Renal cortical epithelial cell (primary cell): ENCODE measurements at regions not wholly inside any gene's neighbourhood (a gene's known extent, or its start where the extent isn't known, plus 50 kb on each side); places are given as distances from the start of the nearest gene placed in this dataset.
A peak's percentile ranks its signal among the peaks of the same experiment; 100 is the strongest.
"Not testable (repeated sequence)": the region's sequence is repeated elsewhere in the genome, so short reads cannot be mapped to it uniquely, and the experiment has no call there.

Source experiments
- DNase-seq: peaks from one replicate; pipeline ENCODE4 v3.0.0-alpha.2; 2011; ENCODE audit warnings: low read depth

GRCh38 chr13:78139765-78140164, 221.1 kb upstream of the EDNRB start:
- no peak for DNase-seq

DNA sequence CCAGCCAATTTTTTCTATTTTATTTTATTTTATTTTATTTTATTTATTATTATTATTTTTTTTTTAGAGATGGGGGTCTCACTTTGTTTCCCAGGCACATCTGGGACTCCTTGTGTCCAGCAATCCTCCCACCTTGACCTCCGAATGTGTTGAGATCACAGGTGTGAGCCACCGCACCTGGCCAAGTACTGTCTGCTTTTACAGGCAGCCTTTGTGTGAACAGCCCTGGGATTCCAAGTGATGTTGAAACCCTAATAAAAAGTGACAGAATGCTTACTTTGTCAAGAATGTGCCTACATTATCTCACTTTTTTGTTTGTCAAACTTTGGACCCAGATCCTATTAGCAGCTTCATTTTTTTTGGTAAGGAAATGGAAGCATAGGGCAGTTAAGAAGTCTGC, 220.1 kb upstream of the EDNRB start:
- no peak for DNase-seq

DNA sequence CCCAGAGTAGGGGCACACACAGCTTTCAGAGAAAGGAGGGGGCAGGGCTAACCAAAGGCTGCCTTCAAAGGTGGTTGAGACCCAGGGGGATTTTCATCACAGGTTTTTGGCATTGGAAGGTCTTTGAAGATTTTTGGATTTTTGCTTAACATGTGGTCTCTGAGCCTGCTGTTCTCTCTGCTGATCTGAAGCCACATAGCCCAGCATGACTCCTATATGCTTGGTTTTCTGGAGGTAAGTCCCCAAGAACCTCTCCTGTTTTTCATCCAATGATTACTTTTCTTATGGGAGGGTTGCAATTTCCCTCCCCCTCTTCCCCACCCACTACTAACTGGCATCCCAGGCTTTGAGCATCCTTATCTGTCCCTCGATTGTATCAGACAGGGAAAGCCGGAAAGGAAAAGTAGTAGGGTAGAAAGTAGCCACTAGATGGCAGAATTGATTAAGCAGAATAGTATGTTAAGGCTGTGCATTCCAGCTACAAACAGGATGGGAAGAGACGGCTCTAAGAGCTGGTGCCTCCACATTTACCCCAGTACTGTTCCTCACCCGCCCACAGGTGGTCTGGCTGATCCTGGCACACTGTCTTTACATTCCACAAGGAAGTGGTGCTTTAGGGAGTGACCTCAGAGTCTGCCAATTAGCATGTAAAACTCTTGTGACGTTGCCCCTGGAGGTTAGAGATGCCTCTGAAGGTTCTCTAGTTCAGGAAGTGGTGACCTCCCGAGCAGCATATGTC, 218.9 kb upstream of the EDNRB start:
- peak; percentile 61 for DNase-seq

GRCh38 chr13:78136966-78137365, 218.3 kb upstream of the EDNRB start:
- DNase-seq = no peak

DNA sequence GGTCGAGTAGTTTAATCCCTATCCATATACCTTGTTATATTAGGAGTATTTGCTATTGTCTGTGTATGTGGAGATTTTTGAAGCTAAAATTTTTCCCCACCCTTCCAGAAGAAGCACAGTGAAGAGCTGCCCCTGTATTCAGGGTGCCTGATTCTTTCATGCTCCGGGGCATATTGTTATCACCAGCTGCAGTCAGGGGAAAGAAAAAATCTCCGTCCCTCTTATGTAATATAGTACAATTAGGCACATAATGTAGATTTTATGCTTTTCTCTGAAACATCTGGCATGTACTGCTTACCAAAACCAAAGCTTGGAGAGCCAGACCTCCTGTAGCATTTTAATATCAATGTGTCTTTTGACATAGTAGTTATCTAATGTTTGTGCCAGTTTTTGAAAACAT, 214.9 kb upstream of the EDNRB start:
- DNase-seq = no peak

GRCh38 chr13:78131811-78132210, 213.2 kb upstream of the EDNRB start:
- no peak for DNase-seq

GRCh38 chr13:78131346-78131745, 212.7 kb upstream of the EDNRB start:
- DNase-seq = no peak

DNA sequence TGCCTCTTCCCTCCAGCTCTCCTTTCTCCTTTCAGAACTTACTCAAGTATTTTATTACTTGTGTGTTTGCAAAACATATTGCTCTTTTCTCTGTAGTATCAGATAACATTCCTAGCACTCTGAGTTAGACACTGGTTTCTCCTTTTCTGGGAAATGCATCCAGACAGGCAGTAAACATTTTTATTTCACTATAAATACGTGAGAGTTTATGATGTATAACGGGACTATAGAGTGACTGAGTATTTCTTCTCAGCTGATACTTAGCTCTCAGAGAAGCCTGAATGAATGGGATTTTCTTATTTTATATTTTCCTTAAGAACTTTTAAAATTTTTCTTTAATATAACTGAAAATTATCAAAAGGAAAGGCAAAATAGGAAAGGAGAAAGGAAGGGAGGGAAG, 211.2 kb upstream of the EDNRB start:
- no peak for DNase-seq

DNA sequence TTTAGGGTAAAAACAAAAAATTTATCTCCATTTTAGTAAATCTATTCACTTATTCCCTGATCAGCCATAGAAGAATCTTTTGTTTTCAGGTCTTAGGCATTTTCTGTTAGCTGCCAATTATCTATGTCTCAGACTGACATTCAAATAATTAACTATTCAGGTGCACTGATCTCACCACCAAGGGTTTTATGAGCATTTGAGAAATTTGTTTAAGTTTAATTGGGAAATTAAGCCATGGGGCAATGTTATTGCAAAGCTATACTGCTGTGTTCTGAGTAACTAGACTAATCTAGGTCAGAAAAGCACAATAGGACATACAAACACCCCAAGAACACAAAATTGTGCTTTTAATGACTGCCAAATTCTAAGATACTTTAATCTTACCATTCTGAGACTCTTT, 210.7 kb upstream of the EDNRB start:
- DNase-seq = no peak

DNA sequence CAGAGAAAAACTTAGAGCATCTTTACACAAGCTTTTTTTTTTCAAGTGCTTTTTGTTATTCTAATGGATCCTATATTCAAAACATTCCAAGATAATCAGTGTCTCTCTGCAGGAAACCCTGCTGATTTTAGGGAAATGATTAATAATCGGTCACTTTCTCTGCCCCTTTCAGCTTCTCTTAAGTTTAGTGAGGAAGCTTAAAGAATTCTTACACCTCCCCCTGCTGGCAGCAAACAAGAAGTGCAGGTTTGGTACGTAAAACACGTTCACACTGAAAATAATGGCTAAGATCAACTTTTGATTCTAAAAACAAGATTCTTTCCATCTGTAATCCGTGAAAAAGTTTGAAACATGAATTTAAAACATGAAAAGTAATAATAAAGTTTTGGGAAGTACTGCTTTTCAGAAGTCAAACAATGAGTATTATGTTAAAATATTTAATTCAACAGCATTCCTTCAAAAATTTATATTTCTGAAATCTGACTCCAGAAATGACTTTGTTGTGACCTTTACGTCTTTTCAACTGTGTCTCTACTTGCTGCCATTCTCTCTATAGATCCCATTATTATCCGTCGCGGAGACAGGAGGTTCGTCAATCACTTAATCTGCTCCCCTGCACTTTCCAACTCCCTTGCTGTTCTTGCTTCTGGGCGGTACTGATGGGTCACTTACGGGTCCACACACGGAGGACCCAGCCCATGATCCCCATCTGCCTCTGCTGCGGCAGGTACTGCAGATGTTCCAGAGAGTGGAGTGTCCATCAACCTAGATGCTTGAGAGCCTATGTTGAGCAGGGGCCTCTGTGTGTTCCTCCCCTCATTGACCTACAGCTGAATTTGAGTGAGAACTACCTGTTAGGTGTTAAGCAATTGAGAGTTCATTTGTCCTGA, 203.1 kb upstream of the EDNRB start:
- DNase-seq = peak; percentile 64

DNA sequence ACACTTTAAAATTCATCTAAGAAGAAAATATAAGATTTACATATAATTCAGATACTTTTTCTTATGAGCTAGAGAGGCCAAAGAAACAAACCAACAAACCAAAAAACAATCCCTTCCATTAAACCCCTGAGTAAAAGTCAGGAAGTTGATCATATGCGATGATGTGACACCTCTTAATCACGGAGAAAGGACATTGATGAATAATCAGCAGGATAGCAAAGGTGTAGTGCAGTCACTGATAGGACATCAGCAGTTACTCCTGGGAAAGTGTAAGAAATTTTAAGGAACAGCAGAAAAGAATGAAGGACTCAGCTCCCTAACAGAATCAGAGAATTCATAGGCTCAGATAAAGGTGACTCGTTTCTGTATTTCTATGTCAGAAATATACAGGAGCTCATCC, 202.4 kb upstream of the EDNRB start:
- no peak for DNase-seq

- DNase-seq = not testable (repeated sequence)
Observed at GRCh38 chr13:78120144-78120543, 201.5 kb upstream of the EDNRB start.

DNA sequence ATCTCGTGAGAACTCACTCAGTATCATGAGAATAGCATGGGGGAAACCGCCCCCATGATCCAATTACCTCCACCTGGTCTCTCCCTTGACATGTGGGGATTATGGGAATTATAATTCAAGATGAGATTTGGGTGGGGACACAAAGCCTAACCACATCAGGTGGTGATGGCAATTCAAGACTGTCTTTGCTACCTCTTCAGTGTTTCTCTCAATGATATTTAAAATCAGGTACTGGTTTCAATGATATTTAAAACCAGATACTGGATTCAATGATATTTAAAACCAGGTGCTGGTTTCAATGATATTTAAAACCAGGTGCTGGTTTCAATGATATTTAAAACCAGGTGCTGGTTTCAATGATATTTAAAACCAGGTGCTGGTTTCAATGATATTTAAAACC, 198.4 kb upstream of the EDNRB start:
- DNase-seq = not testable (repeated sequence)

DNA sequence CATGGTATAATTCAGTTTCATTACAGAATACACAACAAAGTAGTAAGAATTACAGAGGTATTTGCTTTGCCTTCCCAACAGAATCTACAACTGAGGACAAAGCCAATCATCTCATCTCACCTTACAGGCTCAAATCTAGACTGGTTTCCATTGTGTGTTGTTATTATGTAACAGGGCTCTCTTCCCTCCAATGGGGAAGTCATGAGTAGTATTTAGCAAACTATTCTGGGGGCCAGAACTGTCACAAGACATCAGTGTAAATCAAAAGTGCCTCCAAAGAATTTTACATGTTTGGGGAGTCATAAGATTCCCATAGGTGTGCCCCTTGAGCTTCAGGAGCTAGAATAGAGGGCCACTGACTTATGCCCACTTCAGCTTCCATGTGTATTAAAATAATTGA, 187.0 kb upstream of the EDNRB start:
- no peak for DNase-seq

DNA sequence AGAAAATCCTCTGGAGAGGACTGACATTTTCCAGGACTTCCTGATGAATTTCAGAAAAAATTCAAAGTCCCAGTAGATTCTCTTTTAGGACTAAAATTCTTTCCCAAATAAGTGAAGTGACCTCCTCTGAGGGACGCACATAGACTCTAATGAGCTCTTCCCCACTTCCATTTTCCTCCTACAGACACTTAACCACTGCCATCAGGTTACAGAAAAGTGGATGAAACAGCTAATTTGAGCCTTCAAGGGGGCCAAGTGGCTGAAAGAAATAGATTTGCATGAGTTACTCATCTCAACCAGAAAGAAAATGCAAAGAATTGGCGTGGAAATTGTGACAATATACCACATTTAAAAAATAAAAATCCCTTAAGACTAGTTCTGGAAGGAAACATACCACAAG, 185.3 kb upstream of the EDNRB start:
- DNase-seq = no peak

GRCh38 chr13:78102741-78103140, 184.1 kb upstream of the EDNRB start:
- DNase-seq = no peak

- DNase-seq = no peak
Observed at GRCh38 chr13:78102121-78102677, 183.6 kb upstream of the EDNRB start.

GRCh38 chr13:78100486-78100885, 181.9 kb upstream of the EDNRB start:
- no peak for DNase-seq

DNA sequence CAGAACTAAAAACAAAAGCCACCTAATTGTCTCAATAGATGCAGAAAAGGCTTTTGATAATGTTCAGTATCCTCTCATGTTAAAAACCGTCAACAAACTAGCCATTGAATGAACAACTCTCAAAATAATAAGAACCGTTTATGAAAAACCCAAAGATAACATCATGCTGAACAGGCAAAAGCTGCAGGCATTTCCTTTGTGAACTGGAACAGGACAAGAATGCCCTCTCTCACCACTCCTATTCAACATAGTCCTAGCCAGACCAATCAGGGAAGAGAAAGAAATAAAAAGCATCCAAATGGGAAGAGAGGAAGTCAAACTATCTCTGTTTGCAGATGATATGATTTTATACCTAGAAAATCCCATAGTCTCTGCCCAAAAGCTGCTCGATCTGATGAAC, 179.6 kb upstream of the EDNRB start:
- DNase-seq = no peak

DNA sequence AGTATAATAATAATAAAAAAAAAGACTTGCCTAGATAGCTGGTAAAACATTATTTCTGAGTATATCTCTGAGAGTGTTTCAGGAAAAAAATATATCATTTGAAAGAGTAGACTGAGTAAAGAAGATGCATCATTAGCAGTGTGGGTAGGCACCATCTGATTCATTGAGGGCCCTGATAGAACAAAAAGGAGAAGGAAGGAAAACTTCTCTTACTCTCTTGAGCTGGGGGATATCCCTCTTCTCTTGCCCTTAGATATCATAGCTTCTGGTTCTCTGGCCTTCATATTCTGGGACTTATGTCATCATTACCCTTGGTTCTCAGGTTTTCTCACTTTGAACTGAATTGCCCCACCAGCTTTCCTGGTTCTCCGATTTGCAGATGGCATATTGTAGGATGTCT, 177.6 kb upstream of the EDNRB start:
- no peak for DNase-seq

- DNase-seq = no peak
Observed at GRCh38 chr13:78087966-78088678, 169.5 kb upstream of the EDNRB start.
